BE2C (cell line): ENCODE measurements at regions not wholly inside any gene's neighbourhood (a gene's known extent, or its start where the extent isn't known, plus 50 kb on each side); places are given as distances from the start of the nearest gene placed in this dataset.

Experiments used
- DNase-seq: peaks from one replicate; pipeline ENCODE4 v3.0.0-alpha.2; 2020
- H3K27me3 ChIP-seq: fragments of 250-450 bp; sonication (Bioruptor Pico); 2 replicates; pipeline ENCODE4 v1.5.1; 2020; ENCODE audit warnings: mild to moderate bottlenecking
- H3K36me3 ChIP-seq: fragments of 250-450 bp; sonication (Bioruptor Pico); 2 replicates; pipeline ENCODE4 v1.5.1; 2020; ENCODE audit warnings: mild to moderate bottlenecking
- H3K4me1 ChIP-seq: fragments of 250-450 bp; sonication (Bioruptor Pico); 2 replicates; pipeline ENCODE4 v1.5.1; 2020
- H3K4me3 ChIP-seq: 2 replicates; pipeline ENCODE4 v1.5.1; 2011; ENCODE audit warnings: low read depth, low read length
- H3K9me3 ChIP-seq: fragments of 250-450 bp; sonication (Bioruptor Pico); 2 replicates; pipeline ENCODE4 v1.5.1; 2020
- CTCF ChIP-seq: IDR thresholded peaks from 2 replicates; pipeline ENCODE4 v1.5.1; 2012; ENCODE audit warnings: mild to moderate bottlenecking, low read depth, low read length

- H3K4me3 ChIP-seq: no peak overlapping the region
- H3K27me3 ChIP-seq: no peaks in the 10 kb centered on the region
- no peaks in the 10 kb centered on the region for H3K4me1 ChIP-seq
- no peaks in the 10 kb centered on the region for H3K9me3 ChIP-seq
- no peak for DNase-seq
- no peak for TF ChIP-seq CTCF
- no peaks in the 10 kb centered on the region for H3K36me3 ChIP-seq
Observed at GRCh38 chr10:3235395-3235794, 62.8 kb upstream of the PITRM1 start.

- H3K9me3 ChIP-seq: no peaks in the 10 kb centered on the region
- no peaks in the 10 kb centered on the region for H3K27me3 ChIP-seq
- TF ChIP-seq CTCF: no peak
- no peak for DNase-seq
- no peak overlapping the region for H3K4me3 ChIP-seq
- no peaks in the 10 kb centered on the region for H3K36me3 ChIP-seq
- H3K4me1 ChIP-seq: no peaks in the 10 kb centered on the region
Observed at GRCh38 chr10:3233486-3233990, 61.0 kb upstream of the PITRM1 start.

GRCh38 chr10:3231951-3232730 lies 59.6 kb upstream of the PITRM1 start:
- Histone ChIP-seq H3K36me3 (no peaks in the 10 kb centered on the region), H3K27me3 (no peaks in the 10 kb centered on the region), H3K9me3 (no peaks in the 10 kb centered on the region), H3K4me1 (no peaks in the 10 kb centered on the region), H3K4me3 (no peak overlapping the region)
- DNase-seq: no peak
- no peak for TF ChIP-seq CTCF

- Histone ChIP-seq H3K4me1 (no peaks in the 10 kb centered on the region), H3K36me3 (no peaks in the 10 kb centered on the region), H3K9me3 (no peaks in the 10 kb centered on the region), H3K27me3 (no peaks in the 10 kb centered on the region), H3K4me3 (no peak overlapping the region)
- no peak for TF ChIP-seq CTCF
- no peak for DNase-seq
Observed at GRCh38 chr10:3229815-3230214, 57.2 kb upstream of the PITRM1 start.

- H3K36me3 ChIP-seq: no peaks in the 10 kb centered on the region
- no peak overlapping the region for H3K4me3 ChIP-seq
- H3K27me3 ChIP-seq: no peaks in the 10 kb centered on the region
- DNase-seq: no peak
- TF ChIP-seq CTCF: no peak
- no peaks in the 10 kb centered on the region for H3K4me1 ChIP-seq
- H3K9me3 ChIP-seq: no peaks in the 10 kb centered on the region
Observed at GRCh38 chr10:3228629-3228945, 56.0 kb upstream of the PITRM1 start.

- no peaks in the 10 kb centered on the region for H3K27me3 ChIP-seq
- no peak for TF ChIP-seq CTCF
- H3K4me1 ChIP-seq: no peaks in the 10 kb centered on the region
- no peak for DNase-seq
- no peaks in the 10 kb centered on the region for H3K36me3 ChIP-seq
- no peaks in the 10 kb centered on the region for H3K9me3 ChIP-seq
- H3K4me3 ChIP-seq: no peak overlapping the region
Observed at GRCh38 chr10:3226960-3227744, 54.6 kb upstream of the PITRM1 start.
